Endodermal cell (in vitro differentiated cells): ENCODE measurements at regions not wholly inside any gene's neighbourhood (a gene's known extent, or its start where the extent isn't known, plus 50 kb on each side); places are given as distances from the start of the nearest gene placed in this dataset.

Source experiments
- DNase-seq: peaks from one replicate; pipeline ENCODE4 v3.0.0-alpha.2; 2017
- H3K27ac ChIP-seq: 2 replicates; pipeline ENCODE4 v1.5.1; 2013; ENCODE audit warnings: mild to moderate bottlenecking, low read depth, low read length, moderate library complexity
- H3K27me3 ChIP-seq: 2 replicates; pipeline ENCODE4 v1.6.1; 2013; ENCODE audit warnings: mild to moderate bottlenecking, low read length, moderate library complexity; ENCODE audit not compliant: insufficient read depth, control insufficient read depth, poor library complexity, severe bottlenecking
- H3K36me3 ChIP-seq: 2 replicates; pipeline ENCODE4 v1.7.0; 2013; ENCODE audit warnings: mild to moderate bottlenecking, low read length, moderate library complexity; ENCODE audit not compliant: control insufficient read depth, insufficient read depth
- H3K4me1 ChIP-seq: one replicate; pipeline ENCODE4 v1.7.0; 2013; ENCODE audit warnings: low read length; ENCODE audit not compliant: control insufficient read depth, insufficient read depth
- H3K4me3 ChIP-seq: 2 replicates; pipeline ENCODE4 v1.5.1; 2013; ENCODE audit warnings: mild to moderate bottlenecking, low read length, moderate library complexity
- H3K9ac ChIP-seq: 2 replicates; pipeline ENCODE4 v1.6.1; 2013; ENCODE audit warnings: mild to moderate bottlenecking, low read length, moderate library complexity; ENCODE audit not compliant: poor library complexity, severe bottlenecking; ENCODE audit errors: extremely low read depth
- H3K9me3 ChIP-seq: 2 replicates; pipeline ENCODE4 v1.6.1; 2013; ENCODE audit warnings: mild to moderate bottlenecking, low read length, moderate library complexity; ENCODE audit not compliant: control insufficient read depth
- H3K27ac Mint-ChIP-seq: 2 replicates; pipeline ENCODE4 v1.8.0; 2020; ENCODE audit warnings: mixed read lengths
- H3K27me3 Mint-ChIP-seq: 2 replicates; pipeline ENCODE4 v1.8.0; 2021; ENCODE audit warnings: mild to moderate bottlenecking, mixed read lengths; ENCODE audit not compliant: insufficient read depth
- H3K36me3 Mint-ChIP-seq: 2 replicates; pipeline ENCODE4 v1.8.0; 2020; ENCODE audit warnings: low read depth, mixed read lengths
- H3K4me1 Mint-ChIP-seq: 2 replicates; pipeline ENCODE4 v1.8.0; 2020; ENCODE audit warnings: mixed read lengths
- H3K4me3 Mint-ChIP-seq: 2 replicates; pipeline ENCODE4 v1.8.0; 2020; ENCODE audit warnings: mild to moderate bottlenecking, moderate library complexity, mixed read lengths
- H3K9me3 Mint-ChIP-seq: 2 replicates; pipeline ENCODE4 v1.8.0; 2020; ENCODE audit warnings: mild to moderate bottlenecking, mixed read lengths
- WGBS, 2 experiments: methylation state at CpG; one replicate each; pipeline versions ENCODE4 v1.1.5 to v1.1.7; 2013; ENCODE audit warnings: missing lambda C conversion rate in 2 of 2, mixed read lengths in 1 of 2; ENCODE audit not compliant: insufficient coverage in 1 of 2, insufficient read length in 1 of 2; 5-methylcytosine and 5-hydroxymethylcytosine counted together
- TF ChIP-seq, protein P1 (sequence below): fragments of 200-600 bp; sonication (generic); conservative IDR thresholded peaks from 2 replicates; pipeline ENCODE4 v1.5.0; 2021; ENCODE audit warnings: antibody characterized with exemption, mild to moderate bottlenecking

DNA sequence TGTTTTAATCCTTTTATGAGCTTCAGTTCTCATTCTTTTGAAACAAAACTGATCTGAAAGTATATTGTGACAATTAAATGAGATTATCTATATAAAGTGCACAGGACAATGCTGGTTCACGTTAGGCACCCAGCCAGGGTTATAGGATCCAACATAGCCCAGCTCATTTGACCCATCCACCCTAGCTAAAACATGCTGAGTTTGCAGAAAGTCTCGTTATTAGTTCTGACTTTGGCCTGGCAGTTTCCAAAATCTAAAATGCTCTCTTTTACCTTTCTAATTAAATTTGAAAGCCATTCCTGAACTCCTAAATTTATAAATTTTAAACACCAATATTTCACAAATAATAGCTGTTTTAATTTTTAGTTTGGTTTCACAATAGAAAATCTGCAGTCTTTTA is 131.9 kb upstream of the PTPRD start:
- no peak overlapping the region for H3K4me3 ChIP-seq
- Mint-ChIP-seq H3K27me3 (no peaks in the 10 kb centered on the region), H3K9me3 (peaks cover 7% of the 10 kb centered on the region), H3K27ac (no peak overlapping the region), H3K4me3 (no peak overlapping the region), H3K4me1 (peaks cover 7% of the 10 kb centered on the region), H3K36me3 (no peaks in the 10 kb centered on the region)
- WGBS, 2 experiments, result 86% methylated on average over 2 of the region's 2 CpGs; no CpG with 5 or more reads in 1 of the 2 experiments
- no peak for DNase-seq
- no peaks in the 10 kb centered on the region for H3K27me3 ChIP-seq
- H3K4me1 ChIP-seq, result no peaks in the 10 kb centered on the region
- no peak overlapping the region for H3K9ac ChIP-seq
- TF ChIP-seq, protein P1, sequence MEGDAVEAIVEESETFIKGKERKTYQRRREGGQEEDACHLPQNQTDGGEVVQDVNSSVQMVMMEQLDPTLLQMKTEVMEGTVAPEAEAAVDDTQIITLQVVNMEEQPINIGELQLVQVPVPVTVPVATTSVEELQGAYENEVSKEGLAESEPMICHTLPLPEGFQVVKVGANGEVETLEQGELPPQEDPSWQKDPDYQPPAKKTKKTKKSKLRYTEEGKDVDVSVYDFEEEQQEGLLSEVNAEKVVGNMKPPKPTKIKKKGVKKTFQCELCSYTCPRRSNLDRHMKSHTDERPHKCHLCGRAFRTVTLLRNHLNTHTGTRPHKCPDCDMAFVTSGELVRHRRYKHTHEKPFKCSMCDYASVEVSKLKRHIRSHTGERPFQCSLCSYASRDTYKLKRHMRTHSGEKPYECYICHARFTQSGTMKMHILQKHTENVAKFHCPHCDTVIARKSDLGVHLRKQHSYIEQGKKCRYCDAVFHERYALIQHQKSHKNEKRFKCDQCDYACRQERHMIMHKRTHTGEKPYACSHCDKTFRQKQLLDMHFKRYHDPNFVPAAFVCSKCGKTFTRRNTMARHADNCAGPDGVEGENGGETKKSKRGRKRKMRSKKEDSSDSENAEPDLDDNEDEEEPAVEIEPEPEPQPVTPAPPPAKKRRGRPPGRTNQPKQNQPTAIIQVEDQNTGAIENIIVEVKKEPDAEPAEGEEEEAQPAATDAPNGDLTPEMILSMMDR, result no peak
- H3K9me3 ChIP-seq, result no peaks in the 10 kb centered on the region
- no peaks in the 10 kb centered on the region for H3K36me3 ChIP-seq
- no peak overlapping the region for H3K27ac ChIP-seq

DNA sequence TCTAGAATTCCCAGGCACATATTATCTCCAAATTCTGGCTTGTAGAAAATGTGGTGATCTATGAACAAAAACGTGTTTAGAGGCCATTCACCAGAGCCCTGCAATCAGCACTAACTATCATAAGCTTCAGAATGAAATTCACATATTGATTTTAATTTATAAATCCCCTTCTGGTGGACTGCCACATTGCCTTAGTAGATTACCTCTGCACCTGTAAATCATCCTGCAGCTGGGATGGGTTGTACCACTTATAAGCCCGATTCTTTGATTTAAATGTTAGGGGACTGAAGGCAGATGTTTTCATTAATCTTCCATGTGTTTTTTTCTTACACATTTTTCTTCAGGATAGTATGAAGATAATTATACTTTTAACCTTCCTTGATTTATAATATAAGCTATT is 140.7 kb upstream of the PTPRD start:
- WGBS, 2 experiments, result 60 to 88% methylated on average over 1 to 2 of the region's 2 CpGs
- no peak overlapping the region for H3K27ac ChIP-seq
- no peak overlapping the region for H3K27ac Mint-ChIP-seq

DNA sequence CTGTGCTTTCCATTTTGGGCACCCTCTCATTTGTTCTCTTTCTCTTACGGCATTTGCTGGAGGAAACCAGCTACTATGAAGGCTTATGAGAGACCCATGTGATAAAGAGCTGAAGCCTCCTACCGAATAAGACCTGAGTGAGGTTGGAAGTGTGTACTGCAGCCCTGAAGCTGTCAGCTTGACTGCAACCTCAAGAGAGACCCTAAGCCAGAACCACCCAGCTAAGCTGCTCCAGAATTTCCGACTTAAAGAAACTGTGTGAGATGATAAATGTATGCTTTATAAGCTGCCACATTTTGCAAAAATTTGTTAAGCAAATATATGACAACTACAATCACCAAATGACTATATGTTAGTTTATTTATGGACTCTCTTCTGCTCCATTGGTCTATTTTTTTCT is 151.7 kb upstream of the PTPRD start:
- no peaks in the 10 kb centered on the region for H3K4me1 Mint-ChIP-seq
- H3K36me3 Mint-ChIP-seq, result no peaks in the 10 kb centered on the region
- TF ChIP-seq, protein P1, result no peak
- H3K27me3 Mint-ChIP-seq, result no peaks in the 10 kb centered on the region
- no peak overlapping the region for H3K4me3 ChIP-seq
- no peaks in the 10 kb centered on the region for H3K36me3 ChIP-seq
- no peak overlapping the region for H3K9ac ChIP-seq
- peaks cover 2% of the 10 kb centered on the region for H3K9me3 Mint-ChIP-seq
- no peaks in the 10 kb centered on the region for H3K9me3 ChIP-seq
- H3K27ac Mint-ChIP-seq, result no peak overlapping the region
- H3K27ac ChIP-seq, result no peak overlapping the region
- DNase-seq, result no peak
- H3K4me1 ChIP-seq, result no peaks in the 10 kb centered on the region
- 63 to 97% methylated on average over 1 to 3 of the region's 3 CpGs for WGBS, 2 experiments
- H3K27me3 ChIP-seq, result no peaks in the 10 kb centered on the region
- no peak overlapping the region for H3K4me3 Mint-ChIP-seq

More for the DNA sequence above, 140.7 kb upstream of the PTPRD start:
- Histone ChIP-seq H3K36me3 (no peaks in the 10 kb centered on the region), H3K9ac (no peak overlapping the region), H3K9me3 (no peaks in the 10 kb centered on the region), H3K27me3 (no peaks in the 10 kb centered on the region), H3K4me1 (no peaks in the 10 kb centered on the region), H3K4me3 (no peak overlapping the region)
- Mint-ChIP-seq H3K9me3 (peaks cover 7% of the 10 kb centered on the region), H3K4me1 (peaks cover 7% of the 10 kb centered on the region), H3K36me3 (no peaks in the 10 kb centered on the region), H3K4me3 (no peak overlapping the region), H3K27me3 (no peaks in the 10 kb centered on the region)
- TF ChIP-seq, protein P1, result no peak
- no peak for DNase-seq
